GM23248 (cell line): ENCODE measurements at regions not wholly inside any gene's neighbourhood (a gene's known extent, or its start where the extent isn't known, plus 50 kb on each side); places are given as distances from the start of the nearest gene placed in this dataset.

ENCODE experiments used
- EZH2 ChIP-seq: fragments of 200-600 bp; sonication (generic); IDR thresholded peaks from 2 replicates; pipeline ENCODE4 v1.6.1; 2018; ENCODE audit warnings: antibody characterized with exemption, mild to moderate bottlenecking; ENCODE audit not compliant: insufficient read depth, poor library complexity, severe bottlenecking
- EZH2phosphoT487 ChIP-seq: fragments of 200-600 bp; sonication (generic); IDR thresholded peaks from 2 replicates; pipeline ENCODE4 v1.6.1; 2018; ENCODE audit warnings: antibody characterized with exemption, moderate library complexity, mild to moderate bottlenecking, low read depth; ENCODE audit not compliant: insufficient read depth

GRCh38 chr6:131413831-131414191 is 159.2 kb upstream of the ARG1 start:
- no peak for TF ChIP-seq EZH2
- no peak for TF ChIP-seq EZH2phosphoT487
